ENCODE measurements at regions not wholly inside any gene's neighbourhood (a gene's known extent, or its start where the extent isn't known, plus 50 kb on each side); places are given as distances from the start of the nearest gene placed in this dataset.
"Not testable (repeated sequence)": the region's sequence is repeated elsewhere in the genome, so short reads cannot be mapped to it uniquely, and the experiment has no call there.

GRCh38 chr7:54153462-54153861 lies 388.7 kb upstream of the VSTM2A start:
- DNase-seq = no peak

GRCh38 chr7:54159088-54159487 lies 383.1 kb upstream of the VSTM2A start:
- DNase-seq = no peak

GRCh38 chr7:54161621-54162020 lies 380.6 kb upstream of the VSTM2A start:
- DNase-seq = no peak

- no peak for DNase-seq
Measured at GRCh38 chr7:54166419-54166818, 375.8 kb upstream of the VSTM2A start.

GRCh38 chr7:54179321-54180029 lies 362.7 kb upstream of the VSTM2A start:
- no peak for DNase-seq

GRCh38 chr7:54180796-54181195 lies 361.4 kb upstream of the VSTM2A start:
- no peak for DNase-seq

GRCh38 chr7:54183055-54183454 lies 359.1 kb upstream of the VSTM2A start:
- no peak for DNase-seq

- DNase-seq = no peak
Measured at GRCh38 chr7:54186336-54186735, 355.8 kb upstream of the VSTM2A start.

- DNase-seq = no peak
Measured at GRCh38 chr7:54187886-54188685, 354.1 kb upstream of the VSTM2A start.

GRCh38 chr7:54188843-54189242 lies 353.3 kb upstream of the VSTM2A start:
- no peak for DNase-seq

- no peak for DNase-seq
Measured at GRCh38 chr7:54189330-54189729, 352.8 kb upstream of the VSTM2A start.

GRCh38 chr7:54201501-54201900 lies 340.7 kb upstream of the VSTM2A start:
- DNase-seq = no peak

GRCh38 chr7:54215424-54215823 lies 326.8 kb upstream of the VSTM2A start:
- no peak for DNase-seq

- DNase-seq = not testable (repeated sequence)
Measured at GRCh38 chr7:54226030-54226429, 316.1 kb upstream of the VSTM2A start.

- no peak for DNase-seq
Measured at GRCh38 chr7:54242776-54243175, 299.4 kb upstream of the VSTM2A start.

- DNase-seq = no peak
Measured at GRCh38 chr7:54245020-54245419, 297.2 kb upstream of the VSTM2A start.

- no peak for DNase-seq
Measured at GRCh38 chr7:54249686-54250085, 292.5 kb upstream of the VSTM2A start.

GRCh38 chr7:54252256-54253035 lies 289.7 kb upstream of the VSTM2A start:
- no peak for DNase-seq

- no peak for DNase-seq
Measured at GRCh38 chr7:54253036-54253373, 289.2 kb upstream of the VSTM2A start.

GRCh38 chr7:54255242-54255641 lies 286.9 kb upstream of the VSTM2A start:
- no peak for DNase-seq

- no peak for DNase-seq
Measured at GRCh38 chr7:54259185-54259584, 283.0 kb upstream of the VSTM2A start.

- no peak for DNase-seq
Measured at GRCh38 chr7:54260941-54261371, 281.2 kb upstream of the VSTM2A start.

GRCh38 chr7:54278847-54279246 lies 263.3 kb upstream of the VSTM2A start:
- DNase-seq = no peak

Measured in DMS79 (cell line).